ENCODE measurements at regions not wholly inside any gene's neighbourhood (a gene's known extent, or its start where the extent isn't known, plus 50 kb on each side); places are given as distances from the start of the nearest gene placed in this dataset.

DNA sequence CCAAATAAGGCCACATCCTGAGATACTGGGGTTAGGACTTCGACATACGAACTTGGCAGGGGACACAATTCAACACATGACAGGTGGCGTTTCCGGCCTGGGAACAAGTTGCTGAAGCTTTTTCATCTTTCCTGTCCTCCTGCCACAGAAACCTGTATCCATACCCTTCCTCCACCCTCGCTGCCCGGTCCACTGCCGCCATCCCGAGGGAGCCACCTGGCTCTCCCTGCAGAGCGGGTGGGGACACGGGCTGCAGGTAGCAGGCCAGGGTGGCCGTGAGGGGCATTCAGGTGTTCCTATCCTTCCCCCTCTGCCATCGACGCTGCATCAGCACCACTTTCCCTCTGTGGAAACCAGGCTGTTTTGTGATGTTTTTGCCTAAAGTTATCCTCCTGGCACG, 74.4 kb upstream of the TWIST2 start:
- TF ChIP-seq, protein P1, sequence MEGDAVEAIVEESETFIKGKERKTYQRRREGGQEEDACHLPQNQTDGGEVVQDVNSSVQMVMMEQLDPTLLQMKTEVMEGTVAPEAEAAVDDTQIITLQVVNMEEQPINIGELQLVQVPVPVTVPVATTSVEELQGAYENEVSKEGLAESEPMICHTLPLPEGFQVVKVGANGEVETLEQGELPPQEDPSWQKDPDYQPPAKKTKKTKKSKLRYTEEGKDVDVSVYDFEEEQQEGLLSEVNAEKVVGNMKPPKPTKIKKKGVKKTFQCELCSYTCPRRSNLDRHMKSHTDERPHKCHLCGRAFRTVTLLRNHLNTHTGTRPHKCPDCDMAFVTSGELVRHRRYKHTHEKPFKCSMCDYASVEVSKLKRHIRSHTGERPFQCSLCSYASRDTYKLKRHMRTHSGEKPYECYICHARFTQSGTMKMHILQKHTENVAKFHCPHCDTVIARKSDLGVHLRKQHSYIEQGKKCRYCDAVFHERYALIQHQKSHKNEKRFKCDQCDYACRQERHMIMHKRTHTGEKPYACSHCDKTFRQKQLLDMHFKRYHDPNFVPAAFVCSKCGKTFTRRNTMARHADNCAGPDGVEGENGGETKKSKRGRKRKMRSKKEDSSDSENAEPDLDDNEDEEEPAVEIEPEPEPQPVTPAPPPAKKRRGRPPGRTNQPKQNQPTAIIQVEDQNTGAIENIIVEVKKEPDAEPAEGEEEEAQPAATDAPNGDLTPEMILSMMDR (IDR thresholded peaks at IDR 0.05) = no peak
- no peak for TF ChIP-seq POLR2A (IDR thresholded peaks at IDR 0.05)

All from uterus (tissue), 2 donors.